ENCODE measurements at regions not wholly inside any gene's neighbourhood (a gene's known extent, or its start where the extent isn't known, plus 50 kb on each side); places are given as distances from the start of the nearest gene placed in this dataset.

DNA sequence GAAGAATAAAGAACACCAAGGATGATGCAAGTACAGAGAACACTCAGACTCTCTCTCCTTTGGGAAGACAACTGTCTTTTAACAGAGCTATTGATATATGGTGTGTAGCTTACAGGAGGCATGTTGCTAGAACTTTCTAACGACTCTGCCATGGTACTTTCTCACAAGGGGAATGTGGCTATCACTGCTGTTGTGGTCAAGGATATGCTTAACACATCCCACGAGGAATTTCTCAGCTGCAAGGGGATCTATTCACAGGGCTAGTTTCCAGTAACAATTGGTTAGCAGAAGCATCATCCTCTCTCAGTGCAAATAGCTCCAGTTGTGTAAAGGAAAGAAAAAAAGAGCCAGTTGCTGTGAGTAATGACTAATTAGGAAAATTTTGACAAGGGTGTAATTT lies 826.0 kb downstream of the SORCS1 start:
- TF ChIP-seq, protein P1, sequence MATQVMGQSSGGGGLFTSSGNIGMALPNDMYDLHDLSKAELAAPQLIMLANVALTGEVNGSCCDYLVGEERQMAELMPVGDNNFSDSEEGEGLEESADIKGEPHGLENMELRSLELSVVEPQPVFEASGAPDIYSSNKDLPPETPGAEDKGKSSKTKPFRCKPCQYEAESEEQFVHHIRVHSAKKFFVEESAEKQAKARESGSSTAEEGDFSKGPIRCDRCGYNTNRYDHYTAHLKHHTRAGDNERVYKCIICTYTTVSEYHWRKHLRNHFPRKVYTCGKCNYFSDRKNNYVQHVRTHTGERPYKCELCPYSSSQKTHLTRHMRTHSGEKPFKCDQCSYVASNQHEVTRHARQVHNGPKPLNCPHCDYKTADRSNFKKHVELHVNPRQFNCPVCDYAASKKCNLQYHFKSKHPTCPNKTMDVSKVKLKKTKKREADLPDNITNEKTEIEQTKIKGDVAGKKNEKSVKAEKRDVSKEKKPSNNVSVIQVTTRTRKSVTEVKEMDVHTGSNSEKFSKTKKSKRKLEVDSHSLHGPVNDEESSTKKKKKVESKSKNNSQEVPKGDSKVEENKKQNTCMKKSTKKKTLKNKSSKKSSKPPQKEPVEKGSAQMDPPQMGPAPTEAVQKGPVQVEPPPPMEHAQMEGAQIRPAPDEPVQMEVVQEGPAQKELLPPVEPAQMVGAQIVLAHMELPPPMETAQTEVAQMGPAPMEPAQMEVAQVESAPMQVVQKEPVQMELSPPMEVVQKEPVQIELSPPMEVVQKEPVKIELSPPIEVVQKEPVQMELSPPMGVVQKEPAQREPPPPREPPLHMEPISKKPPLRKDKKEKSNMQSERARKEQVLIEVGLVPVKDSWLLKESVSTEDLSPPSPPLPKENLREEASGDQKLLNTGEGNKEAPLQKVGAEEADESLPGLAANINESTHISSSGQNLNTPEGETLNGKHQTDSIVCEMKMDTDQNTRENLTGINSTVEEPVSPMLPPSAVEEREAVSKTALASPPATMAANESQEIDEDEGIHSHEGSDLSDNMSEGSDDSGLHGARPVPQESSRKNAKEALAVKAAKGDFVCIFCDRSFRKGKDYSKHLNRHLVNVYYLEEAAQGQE (IDR thresholded peaks at IDR 0.05; ENCODE audit: insufficient read depth in 1 of 2, low read depth in 2 of 2, low read length in 1 of 2): no peak
- TF ChIP-seq, protein P2, sequence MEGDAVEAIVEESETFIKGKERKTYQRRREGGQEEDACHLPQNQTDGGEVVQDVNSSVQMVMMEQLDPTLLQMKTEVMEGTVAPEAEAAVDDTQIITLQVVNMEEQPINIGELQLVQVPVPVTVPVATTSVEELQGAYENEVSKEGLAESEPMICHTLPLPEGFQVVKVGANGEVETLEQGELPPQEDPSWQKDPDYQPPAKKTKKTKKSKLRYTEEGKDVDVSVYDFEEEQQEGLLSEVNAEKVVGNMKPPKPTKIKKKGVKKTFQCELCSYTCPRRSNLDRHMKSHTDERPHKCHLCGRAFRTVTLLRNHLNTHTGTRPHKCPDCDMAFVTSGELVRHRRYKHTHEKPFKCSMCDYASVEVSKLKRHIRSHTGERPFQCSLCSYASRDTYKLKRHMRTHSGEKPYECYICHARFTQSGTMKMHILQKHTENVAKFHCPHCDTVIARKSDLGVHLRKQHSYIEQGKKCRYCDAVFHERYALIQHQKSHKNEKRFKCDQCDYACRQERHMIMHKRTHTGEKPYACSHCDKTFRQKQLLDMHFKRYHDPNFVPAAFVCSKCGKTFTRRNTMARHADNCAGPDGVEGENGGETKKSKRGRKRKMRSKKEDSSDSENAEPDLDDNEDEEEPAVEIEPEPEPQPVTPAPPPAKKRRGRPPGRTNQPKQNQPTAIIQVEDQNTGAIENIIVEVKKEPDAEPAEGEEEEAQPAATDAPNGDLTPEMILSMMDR (IDR thresholded peaks at IDR 0.05): no peak
- no peak for TF ChIP-seq POLR2AphosphoS5 (IDR thresholded peaks at IDR 0.05; ENCODE audit: low read depth, low read length)

Data from Panc1 (cell line).